ENCODE measurements at regions not wholly inside any gene's neighbourhood (a gene's known extent, or its start where the extent isn't known, plus 50 kb on each side); places are given as distances from the start of the nearest gene placed in this dataset.

GRCh38 chr18:6623278-6623677 is 106.2 kb upstream of the ARHGAP28 start:
- TF ChIP-seq EZH2 (IDR thresholded peaks at IDR 0.05; ENCODE audit: insufficient read depth, low read length) (no peak), CTCF (IDR thresholded peaks at IDR 0.05; ENCODE audit: insufficient read depth, low read depth, low read length) (no peak)
